ENCODE measurements at regions not wholly inside any gene's neighbourhood (a gene's known extent, or its start where the extent isn't known, plus 50 kb on each side); places are given as distances from the start of the nearest gene placed in this dataset.

- TF ChIP-seq CTCF (IDR thresholded peaks at IDR 0.05) (no peak), POLR2A (IDR thresholded peaks at IDR 0.05) (no peak)
Measured at GRCh38 chr14:51546099-51546498, 105.6 kb upstream of the FRMD6 start.
